ENCODE measurements at regions not wholly inside any gene's neighbourhood (a gene's known extent, or its start where the extent isn't known, plus 50 kb on each side); places are given as distances from the start of the nearest gene placed in this dataset.
"Not testable (repeated sequence)": the region's sequence is repeated elsewhere in the genome, so short reads cannot be mapped to it uniquely, and the experiment has no call there.

GRCh38 chr5:167417662-167418061 is 873.8 kb upstream of the WWC1 start:
- H3K27me3 Mint-ChIP-seq (ENCODE audit: low read depth) = peaks cover 43% of the 10 kb centered on the region
- no peak for TF ChIP-seq CTCF (IDR thresholded peaks at IDR 0.05)
- H3K27ac Mint-ChIP-seq (ENCODE audit: unreplicated experiment) = no peak overlapping the region
- no peaks in the 10 kb centered on the region for H3K9me3 Mint-ChIP-seq (ENCODE audit: low read depth)
- DNase-seq (ENCODE audit: low spot score) = no peak
- no peaks in the 10 kb centered on the region for H3K4me1 Mint-ChIP-seq (ENCODE audit: low read depth)
- no peaks in the 10 kb centered on the region for H3K36me3 Mint-ChIP-seq (ENCODE audit: low read depth)
- H3K4me3 Mint-ChIP-seq (ENCODE audit: unreplicated experiment) = no peak overlapping the region

- Mint-ChIP-seq H3K27ac (ENCODE audit: unreplicated experiment) (no peak overlapping the region), H3K9me3 (ENCODE audit: low read depth) (no peaks in the 10 kb centered on the region), H3K4me1 (ENCODE audit: low read depth) (no peaks in the 10 kb centered on the region), H3K4me3 (ENCODE audit: unreplicated experiment) (no peak overlapping the region), H3K36me3 (ENCODE audit: low read depth) (no peaks in the 10 kb centered on the region), H3K27me3 (ENCODE audit: low read depth) (peaks cover 22% of the 10 kb centered on the region)
- TF ChIP-seq CTCF (IDR thresholded peaks at IDR 0.05) = no peak
- no peak for DNase-seq (ENCODE audit: low spot score)
Measured at GRCh38 chr5:167425161-167425560, 866.3 kb upstream of the WWC1 start.

GRCh38 chr5:167426501-167426900 is 864.9 kb upstream of the WWC1 start:
- Mint-ChIP-seq H3K36me3 (ENCODE audit: low read depth) (no peaks in the 10 kb centered on the region), H3K9me3 (ENCODE audit: low read depth) (no peaks in the 10 kb centered on the region), H3K4me1 (ENCODE audit: low read depth) (no peaks in the 10 kb centered on the region), H3K4me3 (ENCODE audit: unreplicated experiment) (no peak overlapping the region), H3K27me3 (ENCODE audit: low read depth) (peaks cover 22% of the 10 kb centered on the region), H3K27ac (ENCODE audit: unreplicated experiment) (no peak overlapping the region)
- DNase-seq (ENCODE audit: low spot score) = no peak
- no peak for TF ChIP-seq CTCF (IDR thresholded peaks at IDR 0.05)

GRCh38 chr5:167427641-167428040 is 863.8 kb upstream of the WWC1 start:
- not testable (repeated sequence) for H3K36me3 Mint-ChIP-seq (ENCODE audit: low read depth); DNase-seq (ENCODE audit: low spot score); H3K9me3 Mint-ChIP-seq (ENCODE audit: low read depth); H3K27ac Mint-ChIP-seq (ENCODE audit: unreplicated experiment); H3K4me1 Mint-ChIP-seq (ENCODE audit: low read depth); H3K4me3 Mint-ChIP-seq (ENCODE audit: unreplicated experiment)
- H3K27me3 Mint-ChIP-seq (ENCODE audit: low read depth) = peaks cover 29% of the 10 kb centered on the region

- Mint-ChIP-seq H3K27ac (ENCODE audit: unreplicated experiment) (no peak overlapping the region), H3K4me1 (ENCODE audit: low read depth) (no peaks in the 10 kb centered on the region), H3K4me3 (ENCODE audit: unreplicated experiment) (no peak overlapping the region), H3K36me3 (ENCODE audit: low read depth) (no peaks in the 10 kb centered on the region), H3K27me3 (ENCODE audit: low read depth) (peaks cover 8% of the 10 kb centered on the region), H3K9me3 (ENCODE audit: low read depth) (no peaks in the 10 kb centered on the region)
- no peak for DNase-seq (ENCODE audit: low spot score)
- TF ChIP-seq CTCF (IDR thresholded peaks at IDR 0.05) = no peak
Measured at GRCh38 chr5:167440846-167441245, 850.6 kb upstream of the WWC1 start.

GRCh38 chr5:167442922-167443321 is 848.5 kb upstream of the WWC1 start:
- no peak for TF ChIP-seq CTCF (IDR thresholded peaks at IDR 0.05)
- DNase-seq (ENCODE audit: low spot score) = no peak
- no peak overlapping the region for H3K27ac Mint-ChIP-seq (ENCODE audit: unreplicated experiment)
- no peak overlapping the region for H3K4me3 Mint-ChIP-seq (ENCODE audit: unreplicated experiment)
- H3K36me3 Mint-ChIP-seq (ENCODE audit: low read depth) = no peaks in the 10 kb centered on the region
- peaks cover 11% of the 10 kb centered on the region for H3K27me3 Mint-ChIP-seq (ENCODE audit: low read depth)
- H3K9me3 Mint-ChIP-seq (ENCODE audit: low read depth) = no peaks in the 10 kb centered on the region
- no peaks in the 10 kb centered on the region for H3K4me1 Mint-ChIP-seq (ENCODE audit: low read depth)
